ENCODE measurements at regions not wholly inside any gene's neighbourhood (a gene's known extent, or its start where the extent isn't known, plus 50 kb on each side); places are given as distances from the start of the nearest gene placed in this dataset.

DNA sequence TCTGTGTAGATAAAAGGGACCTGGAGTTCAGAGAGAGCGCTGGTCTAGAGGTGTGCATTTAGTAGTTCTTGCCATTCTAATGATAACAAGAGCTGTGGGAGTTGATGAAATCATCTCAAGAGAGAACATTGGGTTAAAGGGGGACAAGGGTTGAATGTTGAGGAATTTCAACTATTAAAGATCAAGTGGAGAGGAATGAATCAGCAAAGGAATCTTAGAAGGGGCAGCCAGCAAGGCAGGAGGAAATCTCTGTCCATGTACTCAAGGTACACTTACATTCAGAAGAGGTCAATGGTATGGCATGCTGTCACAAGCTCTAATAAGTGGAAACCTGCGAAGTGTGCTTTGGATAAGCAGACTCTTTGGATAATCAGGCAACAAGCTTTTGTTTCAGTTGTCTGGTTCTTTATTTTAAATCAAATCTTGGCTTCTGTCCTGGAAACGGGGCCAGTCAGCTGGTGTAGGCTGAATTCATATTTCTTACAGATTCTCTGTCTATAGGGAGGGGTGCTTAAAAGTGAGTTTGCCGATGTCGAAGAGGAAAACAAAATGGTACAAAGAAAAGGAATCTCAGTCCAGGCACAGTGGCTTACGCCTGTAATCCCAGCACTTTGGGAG, 320.5 kb upstream of the CD180 start:
- Mint-ChIP-seq H3K27me3 (ENCODE audit: insufficient read depth) (peaks cover 2% of the 10 kb centered on the region), H3K9me3 (no peaks in the 10 kb centered on the region; the same call in 1 of the 2 replicates), H3K4me3 (no peak overlapping the region), H3K27ac (no peak overlapping the region), H3K36me3 (ENCODE audit: low read depth) (no peaks in the 10 kb centered on the region), H3K4me1 (ENCODE audit: low read depth) (no peaks in the 10 kb centered on the region)
- no peak for DNase-seq
- TF ChIP-seq CTCF (IDR thresholded peaks at IDR 0.05), result no peak

DNA sequence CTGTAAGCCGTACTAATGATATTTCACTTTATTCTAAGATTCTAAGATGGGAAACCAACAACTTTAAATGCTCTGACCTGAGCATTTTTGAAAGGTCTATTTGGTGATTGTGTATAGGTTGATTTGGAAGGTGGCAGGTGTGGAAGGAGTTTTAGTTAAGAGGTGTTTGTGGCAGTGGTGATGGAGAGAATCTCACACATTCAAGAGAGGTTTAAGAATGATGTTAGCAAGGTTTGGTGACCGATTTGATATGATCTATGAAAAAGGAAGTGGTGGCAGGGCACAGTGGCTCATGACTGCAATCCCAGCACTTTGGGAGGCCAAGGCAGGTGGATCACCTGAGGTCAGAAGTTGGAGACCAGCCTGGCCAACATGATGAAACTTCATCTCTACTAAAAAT, 319.2 kb upstream of the CD180 start:
- no peaks in the 10 kb centered on the region; the same call in 1 of the 2 replicates for H3K9me3 Mint-ChIP-seq
- no peak overlapping the region for H3K27ac Mint-ChIP-seq
- no peak for DNase-seq
- H3K4me1 Mint-ChIP-seq (ENCODE audit: low read depth), result no peaks in the 10 kb centered on the region
- H3K36me3 Mint-ChIP-seq (ENCODE audit: low read depth), result no peaks in the 10 kb centered on the region
- H3K27me3 Mint-ChIP-seq (ENCODE audit: insufficient read depth), result peaks cover 2% of the 10 kb centered on the region
- no peak for TF ChIP-seq CTCF (IDR thresholded peaks at IDR 0.05)
- H3K4me3 Mint-ChIP-seq, result no peak overlapping the region

GRCh38 chr5:67515020-67515689, 318.6 kb upstream of the CD180 start:
- H3K4me3 Mint-ChIP-seq, result no peak overlapping the region
- DNase-seq, result no peak
- H3K4me1 Mint-ChIP-seq (ENCODE audit: low read depth), result no peaks in the 10 kb centered on the region
- H3K36me3 Mint-ChIP-seq (ENCODE audit: low read depth), result no peaks in the 10 kb centered on the region
- no peak overlapping the region for H3K27ac Mint-ChIP-seq
- peaks cover 2% of the 10 kb centered on the region for H3K27me3 Mint-ChIP-seq (ENCODE audit: insufficient read depth)
- H3K9me3 Mint-ChIP-seq, result no peaks in the 10 kb centered on the region; the same call in 1 of the 2 replicates
- TF ChIP-seq CTCF (IDR thresholded peaks at IDR 0.05), result no peak

DNA sequence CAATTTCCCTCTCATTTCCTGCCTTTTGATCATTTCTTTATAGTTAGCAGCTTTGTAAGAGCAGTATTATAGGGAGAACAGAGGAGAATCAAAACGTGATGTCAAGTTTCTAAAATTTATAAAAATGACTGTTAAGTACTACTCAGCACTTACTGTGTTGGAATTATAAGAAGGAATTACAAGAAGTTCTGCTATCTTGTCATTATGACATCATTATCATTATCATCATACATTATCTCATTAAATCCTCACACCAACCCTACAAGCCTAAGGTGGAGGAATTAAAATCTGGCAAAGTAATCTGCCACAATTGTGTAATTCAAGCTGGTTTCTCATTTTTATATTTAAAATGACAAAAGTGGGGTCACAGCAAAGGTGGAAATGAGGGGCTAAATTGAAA, 316.2 kb upstream of the CD180 start:
- H3K27ac Mint-ChIP-seq, result no peak overlapping the region
- H3K9me3 Mint-ChIP-seq, result no peaks in the 10 kb centered on the region; the same call in 1 of the 2 replicates
- no peak for TF ChIP-seq CTCF (IDR thresholded peaks at IDR 0.05)
- no peak overlapping the region for H3K4me3 Mint-ChIP-seq
- peaks cover 2% of the 10 kb centered on the region for H3K27me3 Mint-ChIP-seq (ENCODE audit: insufficient read depth)
- DNase-seq, result no peak
- no peaks in the 10 kb centered on the region for H3K36me3 Mint-ChIP-seq (ENCODE audit: low read depth)
- H3K4me1 Mint-ChIP-seq (ENCODE audit: low read depth), result no peaks in the 10 kb centered on the region

GRCh38 chr5:67511911-67512310, 315.3 kb upstream of the CD180 start:
- TF ChIP-seq CTCF (IDR thresholded peaks at IDR 0.05), result no peak
- Mint-ChIP-seq H3K4me3 (no peak overlapping the region), H3K36me3 (ENCODE audit: low read depth) (no peaks in the 10 kb centered on the region), H3K27ac (no peak overlapping the region), H3K9me3 (no peaks in the 10 kb centered on the region), H3K27me3 (ENCODE audit: insufficient read depth) (no peaks in the 10 kb centered on the region), H3K4me1 (ENCODE audit: low read depth) (no peaks in the 10 kb centered on the region)
- no peak for DNase-seq

Measured in HFFc6 (cell line).